T-helper 1 cell treated with Interleukin-12 subunit alpha and Interleukin-12 subunit beta and Interleukin-4 antibody, amounts not matched to agents 30 ng/mL and 1 ng/mL, for 36 hours (primary cell): ENCODE measurements at regions not wholly inside any gene's neighbourhood (a gene's known extent, or its start where the extent isn't known, plus 50 kb on each side); places are given as distances from the start of the nearest gene placed in this dataset.

Source experiments
- intact Hi-C: fragments of 100-400 bp; cut with micrococcal nuclease; formaldehyde crosslinking; loops from one replicate; pipeline ENCODE4 v1.15.1; 2024

- intact Hi-C loops, result loop anchor here (1.0 to 2.0 kb wide), 4 partner anchors 26 to 380 kb away; no protein-coding TSS in a partner anchor
These were observed 197.7 kb upstream of the PREP start for GRCh38 chr6:105600336-105601260.

- intact Hi-C loops, result loop anchor here (2.0 kb wide), 1 partner anchor 113 kb away; no protein-coding TSS in a partner anchor
These were observed 195.4 kb upstream of the PREP start for GRCh38 chr6:105598264-105598663.

GRCh38 chr6:105596284-105596755 lies 193.4 kb upstream of the PREP start:
- intact Hi-C loops, result no loop called here

GRCh38 chr6:105595829-105596228 lies 192.9 kb upstream of the PREP start:
- intact Hi-C loops, result no loop called here

GRCh38 chr6:105594821-105595220 lies 191.9 kb upstream of the PREP start:
- intact Hi-C loops, result loop anchor here (5.0 kb wide), 2 partner anchors 32 to 397 kb away; no protein-coding TSS in a partner anchor

GRCh38 chr6:105593805-105594671 lies 191.2 kb upstream of the PREP start:
- intact Hi-C loops, result loop anchor here (5.0 kb wide), 2 partner anchors 33 to 398 kb away; no protein-coding TSS in a partner anchor

- intact Hi-C loops, result loop anchor here (5.0 kb wide), 2 partner anchors 34 to 399 kb away; no protein-coding TSS in a partner anchor
These were observed 190.3 kb upstream of the PREP start for GRCh38 chr6:105593056-105593690.

- intact Hi-C loops, result loop anchor here (5.0 kb wide), 2 partner anchors 35 to 400 kb away; no protein-coding TSS in a partner anchor
These were observed 189.4 kb upstream of the PREP start for GRCh38 chr6:105592329-105592728.

GRCh38 chr6:105591053-105591452 lies 188.2 kb upstream of the PREP start:
- intact Hi-C loops, result loop anchor here (1.0 to 5.0 kb wide), 8 partner anchors 8 to 508 kb away; no protein-coding TSS in a partner anchor

- intact Hi-C loops, result no loop called here
These were observed 185.3 kb upstream of the PREP start for GRCh38 chr6:105588123-105588710.

- intact Hi-C loops, result loop anchor here (1.0 kb wide), 1 partner anchor 59 kb away; no protein-coding TSS in a partner anchor
These were observed 184.7 kb upstream of the PREP start for GRCh38 chr6:105587349-105588122.

- intact Hi-C loops, result no loop called here
These were observed 175.4 kb upstream of the PREP start for GRCh38 chr6:105578179-105578707.

- intact Hi-C loops, result no loop called here
These were observed 170.7 kb upstream of the PREP start for GRCh38 chr6:105573556-105573955.

GRCh38 chr6:105573138-105573537 lies 170.3 kb upstream of the PREP start:
- intact Hi-C loops, result no loop called here

GRCh38 chr6:105570416-105570815 lies 167.5 kb upstream of the PREP start:
- intact Hi-C loops, result loop anchor here (2.0 kb wide), 1 partner anchor 20 kb away; no protein-coding TSS in a partner anchor

- intact Hi-C loops, result loop anchor here (2.0 kb wide), 1 partner anchor 21 kb away; no protein-coding TSS in a partner anchor
These were observed 166.8 kb upstream of the PREP start for GRCh38 chr6:105569706-105570105.

GRCh38 chr6:105568751-105569150 lies 165.9 kb upstream of the PREP start:
- intact Hi-C loops, result no loop called here

GRCh38 chr6:105568142-105568541 lies 165.3 kb upstream of the PREP start:
- intact Hi-C loops, result no loop called here

GRCh38 chr6:105567140-105567539 lies 164.3 kb upstream of the PREP start:
- intact Hi-C loops, result no loop called here
